GM12878 (cell line): ENCODE measurements at regions not wholly inside any gene's neighbourhood (a gene's known extent, or its start where the extent isn't known, plus 50 kb on each side); places are given as distances from the start of the nearest gene placed in this dataset.

Source experiments
- ATAC-seq: fragments of 200-7000 bp; cut with Tn5 transposase; 3 replicates; pipeline ENCODE4 v1.9.1; 2020; ENCODE audit warnings: mild to moderate bottlenecking, moderate library complexity
- BruUV-seq: library from RNA; stranded (reverse); fragments of 400-500 nt; replicated peaks from 2 replicates; lab custom pipeline; 2021; lab: Mats Ljungman, UMichigan
- CTCF ChIA-PET: fragments of 300-600 bp; sonication (Branson Sonifier 250); formaldehyde crosslinking; extraction: SDS; loops from one replicate; lab custom pipeline; 2021; ENCODE audit warnings: inconsistent platforms; lab: Yijun Ruan, JAX
- POLR2A ChIA-PET: fragments of 350-600 bp; formaldehyde crosslinking; extraction: SDS; loops from one replicate; lab custom pipeline; 2021; ENCODE audit warnings: inconsistent platforms; lab: Charles Lee
- RAD21 ChIA-PET: fragments of 300-600 bp; sonication (Branson Sonifier 250); formaldehyde crosslinking; loops from one replicate; lab custom pipeline; 2023; ENCODE audit warnings: antibody characterized with exemption; ENCODE audit not compliant: unreplicated experiment; lab: Charles Lee
- SMC1A ChIA-PET: fragments of 300-600 bp; sonication (Branson Sonifier 250); formaldehyde crosslinking; loops from one replicate; lab custom pipeline; 2023; ENCODE audit not compliant: unreplicated experiment, uncharacterized antibody; lab: Charles Lee
- DNase-seq: peaks from one replicate; pipeline ENCODE4 v3.0.0-alpha.2; 2011; ENCODE audit warnings: low read depth, low spot score
- FAIRE-seq: peaks from 3 replicates; lab custom pipeline; 2011; peaks lifted over from hg19 to GRCh38; lab: Jason Lieb, UNC
- H2AFZ ChIP-seq: 2 replicates; pipeline ENCODE4 v1.6.0; 2011; ENCODE audit warnings: low read depth, low read length, control low read depth; ENCODE audit not compliant: control insufficient read depth
- H3K27ac ChIP-seq: 2 replicates; pipeline ENCODE4 v1.5.1; 2011; ENCODE audit warnings: control low read depth; ENCODE audit not compliant: control insufficient read depth, insufficient read depth
- H3K27me3 ChIP-seq, 2 experiments: replicated peaks in 1 of 2; 2 replicates each; pipeline versions ENCODE4 v1.6.0 to v1.6.1; 2011; ENCODE audit warnings: low read length in 1 of 2; ENCODE audit not compliant: control insufficient read depth in 2 of 2, insufficient read depth in 2 of 2
- H3K36me3 ChIP-seq, 2 experiments: 2 replicates each; pipeline ENCODE4 v1.5.1; 2011; ENCODE audit warnings: low read length in 1 of 2; ENCODE audit not compliant: control insufficient read depth in 2 of 2, insufficient read depth in 2 of 2
- H3K4me1 ChIP-seq: 2 replicates; pipeline ENCODE4 v1.6.1; 2011; ENCODE audit warnings: mild to moderate bottlenecking, low read length, moderate library complexity, mixed read lengths; ENCODE audit not compliant: control insufficient read depth, insufficient read depth
- H3K4me2 ChIP-seq: 2 replicates; pipeline ENCODE4 v1.6.0; 2011; ENCODE audit warnings: control low read depth; ENCODE audit not compliant: control insufficient read depth, insufficient read depth
- H3K4me3 ChIP-seq: fragments of 200-600 bp; sonication (generic); 2 replicates; pipeline ENCODE4 v1.5.1; 2016
- H3K79me2 ChIP-seq: 2 replicates; pipeline ENCODE4 v1.6.0; 2011; ENCODE audit warnings: low read length; ENCODE audit not compliant: control insufficient read depth, insufficient read depth
- H3K9ac ChIP-seq: 2 replicates; pipeline ENCODE4 v1.8.0; 2011; ENCODE audit warnings: low read length, control low read depth, mixed read lengths; ENCODE audit not compliant: control insufficient read depth, insufficient read depth
- H3K9me3 ChIP-seq: replicated peaks from 3 replicates; pipeline ENCODE4 v1.5.1; 2011; ENCODE audit warnings: mild to moderate bottlenecking, low read length; ENCODE audit not compliant: control insufficient read depth, insufficient read depth
- H4K20me1 ChIP-seq: 2 replicates; pipeline ENCODE4 v1.6.0; 2011; ENCODE audit not compliant: control insufficient read depth, insufficient read depth
- CBX3 ChIP-seq: fragments of 200-600 bp; sonication (generic); IDR thresholded peaks from 2 replicates; pipeline ENCODE4 v1.6.1; 2016; ENCODE audit warnings: low read depth, borderline replicate concordance
- JUND ChIP-seq: IDR thresholded peaks from 2 replicates; pipeline ENCODE4 v1.6.1; 2012; ENCODE audit warnings: low read depth, mild to moderate bottlenecking, low read length, improper control_type of control experiment, moderate library complexity
- SMARCA5 ChIP-seq: fragments of 450-650 bp; IDR thresholded peaks from 2 replicates; pipeline ENCODE4 v1.6.1; 2017; ENCODE audit warnings: mild to moderate bottlenecking
- SREBF1 ChIP-seq: IDR thresholded peaks from 2 replicates; pipeline ENCODE4 v1.6.1; 2012; ENCODE audit warnings: mild to moderate bottlenecking, low read length
- WGBS: methylation state at CpG from one replicate; pipeline ENCODE4 v1.1.6; 2016; ENCODE audit warnings: low lambda C conversion rate; ENCODE audit not compliant: insufficient replicate concordance, insufficient coverage; ENCODE audit errors: missing lambda C conversion rate; 5-methylcytosine and 5-hydroxymethylcytosine counted together
- in situ Hi-C: fragments of 300-500 bp; cut with MboI; formaldehyde crosslinking; loops from 9 replicates; pipeline ENCODE4 v1.14.3; 2018; ENCODE audit warnings: mixed read lengths
- intact Hi-C: fragments of 100-400 bp; cut with micrococcal nuclease; formaldehyde crosslinking; loops from one replicate; pipeline ENCODE4 v1.14.2; 2022; ENCODE audit not compliant: unreplicated experiment
- TF ChIP-seq, protein P1 (sequence below): fragments of 450-650 bp; IDR thresholded peaks from 2 replicates; pipeline ENCODE4 v1.6.1; 2018; ENCODE audit warnings: mild to moderate bottlenecking, low read depth, moderate library complexity; ENCODE audit not compliant: partially characterized antibody
- TF ChIP-seq, protein P2 (sequence below): fragments of 450-650 bp; IDR thresholded peaks from 2 replicates; pipeline ENCODE4 v1.6.1; 2016; ENCODE audit warnings: mild to moderate bottlenecking, moderate library complexity, borderline replicate concordance
- TF ChIP-seq, protein P3 (sequence below): fragments of 450-650 bp; formaldehyde crosslinking; IDR thresholded peaks from 2 replicates; pipeline ENCODE4 v1.4.0; 2022; ENCODE audit warnings: mild to moderate bottlenecking, moderate library complexity

DNA sequence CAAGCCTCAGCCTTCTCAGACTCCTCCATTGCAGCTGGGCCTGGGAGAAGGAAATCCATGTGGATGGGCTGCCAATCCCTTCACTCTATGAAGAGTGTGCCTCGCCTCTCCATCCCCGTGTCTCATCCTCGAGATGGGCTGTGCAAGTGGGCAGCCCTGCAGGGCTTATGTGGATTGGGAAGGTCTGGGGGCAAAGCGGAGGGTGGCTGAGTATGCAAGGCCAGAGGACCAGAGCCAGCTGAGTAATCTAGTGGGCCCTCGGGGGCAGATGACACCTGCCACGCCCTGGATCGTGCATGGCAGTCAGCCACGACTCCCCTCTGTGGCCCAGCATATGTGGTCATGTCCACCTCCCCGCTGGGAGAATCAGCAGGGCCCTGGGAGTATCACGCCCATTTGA is 78.9 kb downstream of the IRX5 start:
- CTCF ChIA-PET = no interaction called here
- Histone ChIP-seq H3K27ac (no peak overlapping the region), H3K9me3 (no peaks in the 10 kb centered on the region), H3K4me2 (no peak overlapping the region), H3K36me3 (no peaks in the 10 kb centered on the region), H4K20me1 (no peaks in the 10 kb centered on the region), H3K79me2 (no peaks in the 10 kb centered on the region), H2AFZ (no peak overlapping the region), H3K4me1 (no peaks in the 10 kb centered on the region), H3K9ac (no peak overlapping the region), H3K27me3 (no peaks in the 10 kb centered on the region), H3K4me3 (no peak overlapping the region)
- SMC1A ChIA-PET = no interaction called here
- intact Hi-C loops = no loop called here
- FAIRE-seq = no peak
- no peak for ATAC-seq
- POLR2A ChIA-PET = no interaction called here
- WGBS = 5% methylated on average over 9 of the region's 10 CpGs
- no TSS peak for BruUV-seq
- no peak for DNase-seq
- TF ChIP-seq JUND (no peak), CBX3 (no peak), SREBF1 (no peak), SMARCA5 (no peak)
- TF ChIP-seq, protein P1, sequence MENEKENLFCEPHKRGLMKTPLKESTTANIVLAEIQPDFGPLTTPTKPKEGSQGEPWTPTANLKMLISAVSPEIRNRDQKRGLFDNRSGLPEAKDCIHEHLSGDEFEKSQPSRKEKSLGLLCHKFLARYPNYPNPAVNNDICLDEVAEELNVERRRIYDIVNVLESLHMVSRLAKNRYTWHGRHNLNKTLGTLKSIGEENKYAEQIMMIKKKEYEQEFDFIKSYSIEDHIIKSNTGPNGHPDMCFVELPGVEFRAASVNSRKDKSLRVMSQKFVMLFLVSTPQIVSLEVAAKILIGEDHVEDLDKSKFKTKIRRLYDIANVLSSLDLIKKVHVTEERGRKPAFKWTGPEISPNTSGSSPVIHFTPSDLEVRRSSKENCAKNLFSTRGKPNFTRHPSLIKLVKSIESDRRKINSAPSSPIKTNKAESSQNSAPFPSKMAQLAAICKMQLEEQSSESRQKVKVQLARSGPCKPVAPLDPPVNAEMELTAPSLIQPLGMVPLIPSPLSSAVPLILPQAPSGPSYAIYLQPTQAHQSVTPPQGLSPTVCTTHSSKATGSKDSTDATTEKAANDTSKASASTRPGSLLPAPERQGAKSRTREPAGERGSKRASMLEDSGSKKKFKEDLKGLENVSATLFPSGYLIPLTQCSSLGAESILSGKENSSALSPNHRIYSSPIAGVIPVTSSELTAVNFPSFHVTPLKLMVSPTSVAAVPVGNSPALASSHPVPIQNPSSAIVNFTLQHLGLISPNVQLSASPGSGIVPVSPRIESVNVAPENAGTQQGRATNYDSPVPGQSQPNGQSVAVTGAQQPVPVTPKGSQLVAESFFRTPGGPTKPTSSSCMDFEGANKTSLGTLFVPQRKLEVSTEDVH = no peak
- TF ChIP-seq, protein P2, sequence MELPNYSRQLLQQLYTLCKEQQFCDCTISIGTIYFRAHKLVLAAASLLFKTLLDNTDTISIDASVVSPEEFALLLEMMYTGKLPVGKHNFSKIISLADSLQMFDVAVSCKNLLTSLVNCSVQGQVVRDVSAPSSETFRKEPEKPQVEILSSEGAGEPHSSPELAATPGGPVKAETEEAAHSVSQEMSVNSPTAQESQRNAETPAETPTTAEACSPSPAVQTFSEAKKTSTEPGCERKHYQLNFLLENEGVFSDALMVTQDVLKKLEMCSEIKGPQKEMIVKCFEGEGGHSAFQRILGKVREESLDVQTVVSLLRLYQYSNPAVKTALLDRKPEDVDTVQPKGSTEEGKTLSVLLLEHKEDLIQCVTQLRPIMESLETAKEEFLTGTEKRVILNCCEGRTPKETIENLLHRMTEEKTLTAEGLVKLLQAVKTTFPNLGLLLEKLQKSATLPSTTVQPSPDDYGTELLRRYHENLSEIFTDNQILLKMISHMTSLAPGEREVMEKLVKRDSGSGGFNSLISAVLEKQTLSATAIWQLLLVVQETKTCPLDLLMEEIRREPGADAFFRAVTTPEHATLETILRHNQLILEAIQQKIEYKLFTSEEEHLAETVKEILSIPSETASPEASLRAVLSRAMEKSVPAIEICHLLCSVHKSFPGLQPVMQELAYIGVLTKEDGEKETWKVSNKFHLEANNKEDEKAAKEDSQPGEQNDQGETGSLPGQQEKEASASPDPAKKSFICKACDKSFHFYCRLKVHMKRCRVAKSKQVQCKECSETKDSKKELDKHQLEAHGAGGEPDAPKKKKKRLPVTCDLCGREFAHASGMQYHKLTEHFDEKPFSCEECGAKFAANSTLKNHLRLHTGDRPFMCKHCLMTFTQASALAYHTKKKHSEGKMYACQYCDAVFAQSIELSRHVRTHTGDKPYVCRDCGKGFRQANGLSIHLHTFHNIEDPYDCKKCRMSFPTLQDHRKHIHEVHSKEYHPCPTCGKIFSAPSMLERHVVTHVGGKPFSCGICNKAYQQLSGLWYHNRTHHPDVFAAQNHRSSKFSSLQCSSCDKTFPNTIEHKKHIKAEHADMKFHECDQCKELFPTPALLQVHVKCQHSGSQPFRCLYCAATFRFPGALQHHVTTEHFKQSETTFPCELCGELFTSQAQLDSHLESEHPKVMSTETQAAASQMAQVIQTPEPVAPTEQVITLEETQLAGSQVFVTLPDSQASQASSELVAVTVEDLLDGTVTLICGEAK = no peak
- TF ChIP-seq, protein P3, sequence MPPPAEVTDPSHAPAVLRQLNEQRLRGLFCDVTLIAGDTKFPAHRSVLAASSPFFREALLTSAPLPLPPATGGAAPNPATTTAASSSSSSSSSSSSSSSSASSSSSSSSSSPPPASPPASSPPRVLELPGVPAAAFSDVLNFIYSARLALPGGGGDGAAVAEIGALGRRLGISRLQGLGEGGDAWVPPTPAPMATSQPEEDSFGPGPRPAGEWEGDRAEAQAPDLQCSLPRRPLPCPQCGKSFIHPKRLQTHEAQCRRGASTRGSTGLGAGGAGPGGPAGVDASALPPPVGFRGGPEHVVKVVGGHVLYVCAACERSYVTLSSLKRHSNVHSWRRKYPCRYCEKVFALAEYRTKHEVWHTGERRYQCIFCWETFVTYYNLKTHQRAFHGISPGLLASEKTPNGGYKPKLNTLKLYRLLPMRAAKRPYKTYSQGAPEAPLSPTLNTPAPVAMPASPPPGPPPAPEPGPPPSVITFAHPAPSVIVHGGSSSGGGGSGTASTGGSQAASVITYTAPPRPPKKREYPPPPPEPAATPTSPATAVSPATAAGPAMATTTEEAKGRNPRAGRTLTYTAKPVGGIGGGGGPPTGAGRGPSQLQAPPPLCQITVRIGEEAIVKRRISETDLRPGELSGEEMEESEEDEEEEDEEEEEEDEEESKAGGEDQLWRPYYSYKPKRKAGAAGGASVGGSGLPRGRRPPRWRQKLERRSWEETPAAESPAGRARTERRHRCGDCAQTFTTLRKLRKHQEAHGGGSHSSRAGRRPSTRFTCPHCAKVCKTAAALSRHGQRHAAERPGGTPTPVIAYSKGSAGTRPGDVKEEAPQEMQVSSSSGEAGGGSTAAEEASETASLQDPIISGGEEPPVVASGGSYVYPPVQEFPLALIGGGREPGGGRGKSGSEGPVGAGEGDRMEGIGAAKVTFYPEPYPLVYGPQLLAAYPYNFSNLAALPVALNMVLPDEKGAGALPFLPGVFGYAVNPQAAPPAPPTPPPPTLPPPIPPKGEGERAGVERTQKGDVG (CRISPR knock-in tag) = no peak
- in situ Hi-C loops = no loop called here
- RAD21 ChIA-PET = no interaction called here
